SU-DHL-6 (cell line): ENCODE measurements at regions not wholly inside any gene's neighbourhood (a gene's known extent, or its start where the extent isn't known, plus 50 kb on each side); places are given as distances from the start of the nearest gene placed in this dataset.

Experiments used
- H2AFZ ChIP-seq: fragments of 200-600 bp; sonication (generic); 2 replicates; pipeline ENCODE4 v1.6.1; 2014; ENCODE audit warnings: low read depth, mild to moderate bottlenecking, moderate library complexity, mixed read lengths, antibody characterized with exemption, low read length; ENCODE audit not compliant: severe bottlenecking
- H3F3A ChIP-seq: fragments of 200-600 bp; shearing (Covaris generic); 2 replicates; pipeline ENCODE4 v1.6.0; 2016; ENCODE audit warnings: antibody characterized with exemption, mild to moderate bottlenecking; ENCODE audit not compliant: insufficient read depth
- H3K27ac ChIP-seq: fragments of 200-600 bp; sonication (generic); 2 replicates; pipeline ENCODE4 v1.5.1; 2016; ENCODE audit warnings: low read depth, mild to moderate bottlenecking, low read length, moderate library complexity, mixed read lengths
- H3K27me3 ChIP-seq: fragments of 200-600 bp; sonication (generic), shearing (Covaris generic); 2 replicates; pipeline ENCODE4 v1.6.0; 2014; ENCODE audit warnings: mild to moderate bottlenecking, low read length
- H3K36me3 ChIP-seq: fragments of 200-600 bp; sonication (generic); 2 replicates; pipeline ENCODE4 v1.6.1; 2014; ENCODE audit warnings: mild to moderate bottlenecking, low read length, mixed read lengths
- H3K4me2 ChIP-seq: fragments of 300-600, 200-600 bp; shearing (Covaris generic), sonication (generic); 2 replicates; pipeline ENCODE4 v1.6.0; 2014; ENCODE audit warnings: low read length, low read depth, mild to moderate bottlenecking; ENCODE audit not compliant: poor library complexity, severe bottlenecking
- H3K4me3 ChIP-seq: fragments of 200-600 bp; sonication (generic); 2 replicates; pipeline ENCODE4 v1.5.1; 2014; ENCODE audit warnings: antibody characterized with exemption, low read length, mild to moderate bottlenecking, mixed read lengths; ENCODE audit not compliant: insufficient read depth, poor library complexity, severe bottlenecking
- H3K79me2 ChIP-seq: fragments of 200-600 bp; sonication (generic); 2 replicates; pipeline ENCODE4 v1.6.1; 2014; ENCODE audit warnings: mild to moderate bottlenecking, low read length, moderate library complexity; ENCODE audit not compliant: insufficient read depth
- H3K9ac ChIP-seq: fragments of 200-600 bp; sonication (generic); 2 replicates; pipeline ENCODE4 v1.7.0; 2014; ENCODE audit warnings: mild to moderate bottlenecking, low read length
- H3K9me2 ChIP-seq: fragments of 200-600 bp; sonication (generic); replicated peaks from 2 replicates; pipeline ENCODE4 v1.6.1; 2014; ENCODE audit warnings: low read length; ENCODE audit not compliant: insufficient read depth
- H3K9me3 ChIP-seq: fragments of 200-600 bp; sonication (generic); 2 replicates; pipeline ENCODE4 v1.6.1; 2014; ENCODE audit warnings: low read length, mixed read lengths; ENCODE audit not compliant: insufficient read depth
- H4K20me1 ChIP-seq: fragments of 200-600 bp; sonication (generic); 2 replicates; pipeline ENCODE4 v1.6.1; 2014; ENCODE audit warnings: low read depth, mild to moderate bottlenecking, antibody characterized with exemption, low read length, moderate library complexity, mixed read lengths
- CTCF ChIP-seq: fragments of 200-600 bp; sonication (generic); IDR thresholded peaks from one replicate; pipeline ENCODE4 v1.5.1; 2017; ENCODE audit warnings: antibody characterized with exemption, mild to moderate bottlenecking, low read length, moderate library complexity; ENCODE audit not compliant: insufficient read depth, poor library complexity, severe bottlenecking
- EZH2phosphoT487 ChIP-seq: fragments of 200-600 bp; sonication (generic), shearing (Covaris generic); conservative IDR thresholded peaks from 2 replicates; pipeline ENCODE4 v1.6.1; 2018; ENCODE audit warnings: mild to moderate bottlenecking, antibody characterized with exemption, low read length, moderate library complexity, mixed read lengths

- Histone ChIP-seq H4K20me1 (no peaks in the 10 kb centered on the region), H3K79me2 (no peaks in the 10 kb centered on the region), H3K9ac (no peak overlapping the region), H2AFZ (no peak overlapping the region), H3K36me3 (no peaks in the 10 kb centered on the region), H3F3A (no peaks in the 10 kb centered on the region), H3K4me3 (no peak overlapping the region), H3K27ac (no peak overlapping the region), H3K9me2 (no peaks in the 10 kb centered on the region), H3K9me3 (no peaks in the 10 kb centered on the region), H3K4me2 (no peak overlapping the region), H3K27me3 (no peaks in the 10 kb centered on the region)
- no peak for TF ChIP-seq CTCF
- no peak for TF ChIP-seq EZH2phosphoT487
Observed at GRCh38 chr4:31130930-31131329, 410.8 kb downstream of the PCDH7 start.

- H3K4me2 ChIP-seq = no peak overlapping the region
- TF ChIP-seq EZH2phosphoT487 = no peak
- TF ChIP-seq CTCF = no peak
- no peak overlapping the region for H3K4me3 ChIP-seq
- no peaks in the 10 kb centered on the region for H3F3A ChIP-seq
- no peak overlapping the region for H2AFZ ChIP-seq
- no peak overlapping the region for H3K27ac ChIP-seq
- no peak overlapping the region for H3K9ac ChIP-seq
- H3K79me2 ChIP-seq = no peaks in the 10 kb centered on the region
- no peaks in the 10 kb centered on the region for H4K20me1 ChIP-seq
- H3K9me3 ChIP-seq = no peaks in the 10 kb centered on the region
- H3K36me3 ChIP-seq = no peaks in the 10 kb centered on the region
- no peaks in the 10 kb centered on the region for H3K9me2 ChIP-seq
- no peaks in the 10 kb centered on the region for H3K27me3 ChIP-seq
Observed at GRCh38 chr4:31134720-31135119, 414.6 kb downstream of the PCDH7 start.

GRCh38 chr4:31139767-31140166, 419.6 kb downstream of the PCDH7 start:
- H3K9ac ChIP-seq = no peak overlapping the region
- H4K20me1 ChIP-seq = no peaks in the 10 kb centered on the region
- H3K4me3 ChIP-seq = no peak overlapping the region
- H3K36me3 ChIP-seq = no peaks in the 10 kb centered on the region
- TF ChIP-seq EZH2phosphoT487 = no peak
- no peak for TF ChIP-seq CTCF
- no peaks in the 10 kb centered on the region for H3F3A ChIP-seq
- H3K4me2 ChIP-seq = no peak overlapping the region
- no peaks in the 10 kb centered on the region for H3K27me3 ChIP-seq
- H3K9me2 ChIP-seq = no peaks in the 10 kb centered on the region
- H3K9me3 ChIP-seq = no peaks in the 10 kb centered on the region
- no peaks in the 10 kb centered on the region for H3K79me2 ChIP-seq
- H2AFZ ChIP-seq = no peak overlapping the region
- H3K27ac ChIP-seq = no peak overlapping the region
